SU-DHL-6 (cell line): ENCODE measurements at regions not wholly inside any gene's neighbourhood (a gene's known extent, or its start where the extent isn't known, plus 50 kb on each side); places are given as distances from the start of the nearest gene placed in this dataset.

ENCODE experiments used
- H2AFZ ChIP-seq: fragments of 200-600 bp; sonication (generic); 2 replicates; pipeline ENCODE4 v1.6.1; 2014; ENCODE audit warnings: low read depth, mild to moderate bottlenecking, moderate library complexity, mixed read lengths, antibody characterized with exemption, low read length; ENCODE audit not compliant: severe bottlenecking
- H3F3A ChIP-seq: fragments of 200-600 bp; shearing (Covaris generic); 2 replicates; pipeline ENCODE4 v1.6.0; 2016; ENCODE audit warnings: antibody characterized with exemption, mild to moderate bottlenecking; ENCODE audit not compliant: insufficient read depth
- H3K27ac ChIP-seq: fragments of 200-600 bp; sonication (generic); 2 replicates; pipeline ENCODE4 v1.5.1; 2016; ENCODE audit warnings: low read depth, mild to moderate bottlenecking, low read length, moderate library complexity, mixed read lengths
- H3K27me3 ChIP-seq: fragments of 200-600 bp; sonication (generic), shearing (Covaris generic); 2 replicates; pipeline ENCODE4 v1.6.0; 2014; ENCODE audit warnings: mild to moderate bottlenecking, low read length
- H3K36me3 ChIP-seq: fragments of 200-600 bp; sonication (generic); 2 replicates; pipeline ENCODE4 v1.6.1; 2014; ENCODE audit warnings: mild to moderate bottlenecking, low read length, mixed read lengths
- H3K4me2 ChIP-seq: fragments of 300-600, 200-600 bp; shearing (Covaris generic), sonication (generic); 2 replicates; pipeline ENCODE4 v1.6.0; 2014; ENCODE audit warnings: low read length, low read depth, mild to moderate bottlenecking; ENCODE audit not compliant: poor library complexity, severe bottlenecking
- H3K4me3 ChIP-seq: fragments of 200-600 bp; sonication (generic); 2 replicates; pipeline ENCODE4 v1.5.1; 2014; ENCODE audit warnings: antibody characterized with exemption, low read length, mild to moderate bottlenecking, mixed read lengths; ENCODE audit not compliant: insufficient read depth, poor library complexity, severe bottlenecking
- H3K79me2 ChIP-seq: fragments of 200-600 bp; sonication (generic); 2 replicates; pipeline ENCODE4 v1.6.1; 2014; ENCODE audit warnings: mild to moderate bottlenecking, low read length, moderate library complexity; ENCODE audit not compliant: insufficient read depth
- H3K9ac ChIP-seq: fragments of 200-600 bp; sonication (generic); 2 replicates; pipeline ENCODE4 v1.7.0; 2014; ENCODE audit warnings: mild to moderate bottlenecking, low read length
- H3K9me2 ChIP-seq: fragments of 200-600 bp; sonication (generic); replicated peaks from 2 replicates; pipeline ENCODE4 v1.6.1; 2014; ENCODE audit warnings: low read length; ENCODE audit not compliant: insufficient read depth
- H3K9me3 ChIP-seq: fragments of 200-600 bp; sonication (generic); 2 replicates; pipeline ENCODE4 v1.6.1; 2014; ENCODE audit warnings: low read length, mixed read lengths; ENCODE audit not compliant: insufficient read depth
- H4K20me1 ChIP-seq: fragments of 200-600 bp; sonication (generic); 2 replicates; pipeline ENCODE4 v1.6.1; 2014; ENCODE audit warnings: low read depth, mild to moderate bottlenecking, antibody characterized with exemption, low read length, moderate library complexity, mixed read lengths
- CTCF ChIP-seq: fragments of 200-600 bp; sonication (generic); IDR thresholded peaks from one replicate; pipeline ENCODE4 v1.5.1; 2017; ENCODE audit warnings: antibody characterized with exemption, mild to moderate bottlenecking, low read length, moderate library complexity; ENCODE audit not compliant: insufficient read depth, poor library complexity, severe bottlenecking
- EZH2phosphoT487 ChIP-seq: fragments of 200-600 bp; sonication (generic), shearing (Covaris generic); conservative IDR thresholded peaks from 2 replicates; pipeline ENCODE4 v1.6.1; 2018; ENCODE audit warnings: mild to moderate bottlenecking, antibody characterized with exemption, low read length, moderate library complexity, mixed read lengths

- Histone ChIP-seq H3F3A (no peaks in the 10 kb centered on the region), H3K9ac (no peak overlapping the region), H3K4me3 (no peak overlapping the region), H3K9me3 (no peaks in the 10 kb centered on the region), H3K36me3 (no peaks in the 10 kb centered on the region), H3K9me2 (no peaks in the 10 kb centered on the region), H3K27ac (no peak overlapping the region), H2AFZ (no peak overlapping the region), H3K79me2 (no peaks in the 10 kb centered on the region), H3K4me2 (no peak overlapping the region), H3K27me3 (no peaks in the 10 kb centered on the region), H4K20me1 (no peaks in the 10 kb centered on the region)
- TF ChIP-seq CTCF (no peak), EZH2phosphoT487 (no peak)
Measured at GRCh38 chr4:137676357-137676998, 144.2 kb upstream of the PCDH18 start.

DNA sequence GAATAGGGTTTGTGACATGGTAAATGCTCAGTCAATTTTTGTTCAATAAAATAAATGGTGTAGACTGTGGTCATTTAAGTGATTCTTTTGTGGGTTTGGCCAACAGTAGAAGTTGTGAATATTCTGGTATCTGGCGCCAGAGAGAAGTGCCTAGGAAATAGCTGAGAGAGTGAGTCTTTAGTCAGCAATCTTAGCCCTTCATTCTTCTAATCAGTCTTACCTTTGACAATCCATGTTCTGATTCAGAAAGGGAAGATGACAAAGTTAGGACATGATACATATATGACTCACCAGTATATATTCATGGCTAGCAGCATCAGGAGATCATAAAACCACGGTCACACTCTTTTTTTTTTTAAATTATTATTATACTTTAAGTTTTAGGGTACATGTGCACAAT, 141.8 kb upstream of the PCDH18 start:
- H3K27me3 ChIP-seq = no peaks in the 10 kb centered on the region
- H3K79me2 ChIP-seq = no peaks in the 10 kb centered on the region
- H3K9ac ChIP-seq = no peak overlapping the region
- H3K4me2 ChIP-seq = no peak overlapping the region
- H3F3A ChIP-seq = no peaks in the 10 kb centered on the region
- no peak overlapping the region for H2AFZ ChIP-seq
- no peak for TF ChIP-seq CTCF
- no peak for TF ChIP-seq EZH2phosphoT487
- no peak overlapping the region for H3K4me3 ChIP-seq
- no peaks in the 10 kb centered on the region for H3K9me3 ChIP-seq
- no peaks in the 10 kb centered on the region for H3K9me2 ChIP-seq
- H3K27ac ChIP-seq = no peak overlapping the region
- H3K36me3 ChIP-seq = no peaks in the 10 kb centered on the region
- no peaks in the 10 kb centered on the region for H4K20me1 ChIP-seq

GRCh38 chr4:137668885-137669545, 136.7 kb upstream of the PCDH18 start:
- Histone ChIP-seq H3K9me3 (no peaks in the 10 kb centered on the region), H3K27me3 (no peaks in the 10 kb centered on the region), H3K36me3 (no peaks in the 10 kb centered on the region), H4K20me1 (no peaks in the 10 kb centered on the region), H3K27ac (no peak overlapping the region), H3K79me2 (no peaks in the 10 kb centered on the region), H3K9ac (no peak overlapping the region), H3K4me3 (no peak overlapping the region), H3K9me2 (no peaks in the 10 kb centered on the region), H2AFZ (no peak overlapping the region), H3F3A (no peaks in the 10 kb centered on the region), H3K4me2 (no peak overlapping the region)
- no peak for TF ChIP-seq CTCF
- no peak for TF ChIP-seq EZH2phosphoT487
